IPS-18c (cell line): ENCODE measurements at regions not wholly inside any gene's neighbourhood (a gene's known extent, or its start where the extent isn't known, plus 50 kb on each side); places are given as distances from the start of the nearest gene placed in this dataset.

Experiments
- H3K4me3 ChIP-seq: 2 replicates; pipeline ENCODE4 v1.7.0; 2013; ENCODE audit warnings: low read depth, mild to moderate bottlenecking, low read length, moderate library complexity; ENCODE audit not compliant: insufficient read depth
- H3K9me3 ChIP-seq: one replicate; pipeline ENCODE4 v1.6.1; 2013; ENCODE audit warnings: mild to moderate bottlenecking, low read length, moderate library complexity; ENCODE audit not compliant: control insufficient read depth, insufficient read depth

GRCh38 chr22:48739348-48740085 is 1088.2 kb downstream of the BRD1 start:
- no peak overlapping the region for H3K4me3 ChIP-seq
- H3K9me3 ChIP-seq, result peaks cover 2% of the 10 kb centered on the region

- no peak overlapping the region for H3K4me3 ChIP-seq
- peaks cover 2% of the 10 kb centered on the region for H3K9me3 ChIP-seq
Observed at GRCh38 chr22:48738204-48738980, 1089.3 kb downstream of the BRD1 start.

GRCh38 chr22:48737461-48738203 is 1090.0 kb downstream of the BRD1 start:
- H3K9me3 ChIP-seq, result peaks cover 2% of the 10 kb centered on the region
- H3K4me3 ChIP-seq, result no peak overlapping the region

- Histone ChIP-seq H3K4me3 (no peak overlapping the region), H3K9me3 (peaks cover 2% of the 10 kb centered on the region)
Observed at GRCh38 chr22:48736593-48737460, 1090.8 kb downstream of the BRD1 start.

GRCh38 chr22:48734961-48735360 is 1092.7 kb downstream of the BRD1 start:
- H3K4me3 ChIP-seq, result no peak overlapping the region
- peaks cover 2% of the 10 kb centered on the region for H3K9me3 ChIP-seq

GRCh38 chr22:48734359-48734758 is 1093.3 kb downstream of the BRD1 start:
- Histone ChIP-seq H3K4me3 (no peak overlapping the region), H3K9me3 (peaks cover 2% of the 10 kb centered on the region)

- Histone ChIP-seq H3K9me3 (no peaks in the 10 kb centered on the region), H3K4me3 (no peak overlapping the region)
Observed at GRCh38 chr22:48729499-48730171, 1098.0 kb downstream of the BRD1 start.

- no peak overlapping the region for H3K4me3 ChIP-seq
- H3K9me3 ChIP-seq, result no peaks in the 10 kb centered on the region
Observed at GRCh38 chr22:48727454-48728058, 1100.1 kb downstream of the BRD1 start.

- H3K9me3 ChIP-seq, result no peaks in the 10 kb centered on the region
Observed at GRCh38 chr22:48724899-48725298, 1102.8 kb downstream of the BRD1 start.

GRCh38 chr22:48722661-48723060 is 1105.0 kb downstream of the BRD1 start:
- no peak overlapping the region for H3K4me3 ChIP-seq
- H3K9me3 ChIP-seq, result no peaks in the 10 kb centered on the region

More at GRCh38 chr22:48724899-48725298, 1102.8 kb downstream of the BRD1 start:
- H3K4me3 ChIP-seq, result no peak overlapping the region

GRCh38 chr22:48721395-48721669 is 1106.3 kb downstream of the BRD1 start:
- no peak overlapping the region for H3K4me3 ChIP-seq
- H3K9me3 ChIP-seq, result no peaks in the 10 kb centered on the region

- Histone ChIP-seq H3K9me3 (no peaks in the 10 kb centered on the region), H3K4me3 (no peak overlapping the region)
Observed at GRCh38 chr22:48720662-48721394, 1106.8 kb downstream of the BRD1 start.

- H3K4me3 ChIP-seq, result no peak overlapping the region
- no peaks in the 10 kb centered on the region for H3K9me3 ChIP-seq
Observed at GRCh38 chr22:48719978-48720661, 1107.6 kb downstream of the BRD1 start.

- H3K4me3 ChIP-seq, result no peak overlapping the region
- no peaks in the 10 kb centered on the region for H3K9me3 ChIP-seq
Observed at GRCh38 chr22:48718818-48719500, 1108.7 kb downstream of the BRD1 start.
